ENCODE measurements at regions not wholly inside any gene's neighbourhood (a gene's known extent, or its start where the extent isn't known, plus 50 kb on each side); places are given as distances from the start of the nearest gene placed in this dataset.

- H3K4me3 Mint-ChIP-seq = no peak overlapping the region
- POLR2A ChIA-PET = no interaction called here
- H3K27ac Mint-ChIP-seq = no peak overlapping the region
- no peaks in the 10 kb centered on the region for H3K36me3 Mint-ChIP-seq
- peaks cover 3% of the 10 kb centered on the region; the same call in 1 of the 2 replicates for H3K27me3 Mint-ChIP-seq (ENCODE audit: low read depth)
- peak; percentile 70 for DNase-seq (ENCODE audit: low spot score)
- peaks cover 21% of the 10 kb centered on the region for H3K4me1 Mint-ChIP-seq
- CTCF ChIA-PET = interaction anchor here (0.9 to 4.2 kb wide), 5 partner anchors 18 to 55 kb away, joined by 3 to 27 read pairs (median 5); no protein-coding TSS in a partner anchor
- peak; percentile 58; the same call in 1 of the 2 replicates for TF ChIP-seq SP1 (CRISPR knock-in tag; conservative IDR thresholded peaks at IDR 0.05)
- TF ChIP-seq TCF7 (CRISPR knock-in tag; IDR thresholded peaks at IDR 0.05; ENCODE audit: low read depth) = no peak
- peak; percentile 93 for TF ChIP-seq NFYB (CRISPR knock-in tag; conservative IDR thresholded peaks at IDR 0.05; ENCODE audit: low read depth)
- no peaks in the 10 kb centered on the region for H3K9me3 Mint-ChIP-seq
- peak; percentile 89 for ATAC-seq
Observed at GRCh38 chr1:11590395-11590794, 63.8 kb downstream of the FBXO2 start.
